WERI-Rb-1 (cell line): ENCODE measurements at regions not wholly inside any gene's neighbourhood (a gene's known extent, or its start where the extent isn't known, plus 50 kb on each side); places are given as distances from the start of the nearest gene placed in this dataset.

Source experiments
- DNase-seq: peaks from one replicate; pipeline ENCODE4 v3.0.0-alpha.2; 2020
- H3K27ac ChIP-seq: fragments of 250-450 bp; sonication (Bioruptor Pico); 2 replicates; pipeline ENCODE4 v1.5.1; 2020; ENCODE audit warnings: mild to moderate bottlenecking, moderate library complexity
- H3K27me3 ChIP-seq: fragments of 250-450 bp; sonication (Bioruptor Pico); 2 replicates; pipeline ENCODE4 v1.5.1; 2021; ENCODE audit warnings: mild to moderate bottlenecking, low read depth, moderate library complexity; ENCODE audit not compliant: insufficient read depth, severe bottlenecking
- H3K36me3 ChIP-seq: fragments of 250-450 bp; sonication (Bioruptor Pico); 2 replicates; pipeline ENCODE4 v1.5.1; 2020; ENCODE audit warnings: mild to moderate bottlenecking, moderate library complexity
- H3K4me3 ChIP-seq: 2 replicates; pipeline ENCODE4 v1.5.1; 2011; ENCODE audit warnings: low read depth, mild to moderate bottlenecking, control low read depth, low read length
- H3K9me3 ChIP-seq: fragments of 250-450 bp; sonication (Bioruptor Pico); 2 replicates; pipeline ENCODE4 v1.5.1; 2021; ENCODE audit warnings: mild to moderate bottlenecking, moderate library complexity; ENCODE audit not compliant: severe bottlenecking
- CTCF ChIP-seq: IDR thresholded peaks from 2 replicates; pipeline ENCODE4 v1.5.1; 2011; ENCODE audit warnings: low read depth, mild to moderate bottlenecking, control low read depth, inconsistent platforms, low read length

GRCh38 chr13:34583181-34583580, 358.9 kb upstream of the NBEA start:
- no peaks in the 10 kb centered on the region for H3K36me3 ChIP-seq
- no peak for TF ChIP-seq CTCF
- no peaks in the 10 kb centered on the region for H3K27me3 ChIP-seq
- DNase-seq, result no peak
- no peak overlapping the region for H3K27ac ChIP-seq
- no peak overlapping the region for H3K4me3 ChIP-seq
- H3K9me3 ChIP-seq, result no peaks in the 10 kb centered on the region

DNA sequence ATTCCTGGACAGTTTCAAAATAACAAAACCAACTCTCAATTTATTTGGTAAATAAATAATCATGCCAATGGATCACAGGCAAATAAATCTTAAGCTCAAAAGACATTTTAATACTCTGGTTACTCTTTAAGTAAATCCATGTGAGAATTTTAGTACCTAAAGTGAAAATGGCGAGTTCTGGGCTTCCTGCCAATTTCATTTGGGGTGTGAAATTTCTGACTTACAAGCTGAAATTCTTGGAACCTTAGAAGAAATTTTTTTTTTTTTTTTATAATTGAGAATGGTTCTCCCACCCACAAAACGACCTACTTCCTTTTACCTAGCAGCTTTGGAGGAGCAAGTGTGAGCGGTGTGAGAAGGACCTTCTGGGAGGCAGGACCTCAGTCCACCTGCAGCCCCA, 354.5 kb upstream of the NBEA start:
- Histone ChIP-seq H3K27me3 (no peaks in the 10 kb centered on the region), H3K4me3 (no peak overlapping the region), H3K9me3 (no peaks in the 10 kb centered on the region), H3K36me3 (no peaks in the 10 kb centered on the region), H3K27ac (no peak overlapping the region)
- no peak for DNase-seq
- TF ChIP-seq CTCF, result no peak

DNA sequence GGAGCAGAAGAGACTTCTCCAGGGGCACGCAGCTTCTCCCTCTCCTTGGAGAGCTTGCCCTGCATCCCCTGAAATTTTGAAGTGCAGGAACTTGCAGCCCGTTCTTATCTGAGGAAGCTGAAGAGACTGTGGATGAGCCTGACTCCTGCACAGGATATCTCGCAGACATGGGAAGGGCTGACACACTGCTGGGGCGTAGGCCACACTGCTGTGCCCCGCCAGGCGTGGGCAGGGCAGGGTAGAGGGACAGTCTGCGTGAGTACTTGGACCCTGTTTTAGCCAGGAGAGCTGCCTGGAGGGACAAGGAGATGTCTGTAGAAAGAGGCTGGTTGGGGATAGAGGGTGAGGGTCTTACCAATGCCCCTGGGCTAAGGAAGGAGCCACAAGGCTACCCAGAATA, 353.7 kb upstream of the NBEA start:
- Histone ChIP-seq H3K27ac (no peak overlapping the region), H3K9me3 (no peaks in the 10 kb centered on the region), H3K27me3 (no peaks in the 10 kb centered on the region), H3K36me3 (no peaks in the 10 kb centered on the region), H3K4me3 (no peak overlapping the region)
- TF ChIP-seq CTCF, result no peak
- no peak for DNase-seq

GRCh38 chr13:34589581-34589980, 352.5 kb upstream of the NBEA start:
- no peaks in the 10 kb centered on the region for H3K9me3 ChIP-seq
- H3K4me3 ChIP-seq, result no peak overlapping the region
- H3K36me3 ChIP-seq, result no peaks in the 10 kb centered on the region
- TF ChIP-seq CTCF, result no peak
- no peaks in the 10 kb centered on the region for H3K27me3 ChIP-seq
- DNase-seq, result no peak
- no peak overlapping the region for H3K27ac ChIP-seq

DNA sequence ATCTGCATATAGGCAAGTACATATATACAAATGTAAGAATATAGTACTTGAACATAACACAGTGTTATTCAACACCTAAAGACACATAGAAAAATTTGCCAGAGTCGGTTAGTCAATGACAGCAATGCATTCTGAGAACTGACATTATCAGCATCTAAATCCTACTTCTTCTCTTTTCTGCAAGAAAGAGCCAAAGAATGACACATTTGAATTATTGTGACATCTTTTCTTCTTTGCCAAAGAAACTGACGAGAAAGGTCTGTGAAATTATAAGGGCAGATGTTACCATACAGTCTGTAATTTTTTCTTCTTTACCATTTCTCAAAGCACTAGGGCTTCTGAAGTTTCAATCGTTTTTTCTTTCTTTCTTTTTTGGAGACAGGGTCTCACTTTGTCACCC, 350.9 kb upstream of the NBEA start:
- Histone ChIP-seq H3K27me3 (no peaks in the 10 kb centered on the region), H3K9me3 (no peaks in the 10 kb centered on the region), H3K4me3 (no peak overlapping the region), H3K36me3 (no peaks in the 10 kb centered on the region), H3K27ac (no peak overlapping the region)
- no peak for DNase-seq
- no peak for TF ChIP-seq CTCF

- no peak overlapping the region for H3K27ac ChIP-seq
- TF ChIP-seq CTCF, result no peak
- no peak overlapping the region for H3K4me3 ChIP-seq
- no peaks in the 10 kb centered on the region for H3K9me3 ChIP-seq
- no peaks in the 10 kb centered on the region for H3K27me3 ChIP-seq
- H3K36me3 ChIP-seq, result no peaks in the 10 kb centered on the region
- DNase-seq, result no peak
Measured at GRCh38 chr13:34591900-34592529, 350.1 kb upstream of the NBEA start.
